ENCODE measurements at regions not wholly inside any gene's neighbourhood (a gene's known extent, or its start where the extent isn't known, plus 50 kb on each side); places are given as distances from the start of the nearest gene placed in this dataset.

- TF ChIP-seq, protein P1, sequence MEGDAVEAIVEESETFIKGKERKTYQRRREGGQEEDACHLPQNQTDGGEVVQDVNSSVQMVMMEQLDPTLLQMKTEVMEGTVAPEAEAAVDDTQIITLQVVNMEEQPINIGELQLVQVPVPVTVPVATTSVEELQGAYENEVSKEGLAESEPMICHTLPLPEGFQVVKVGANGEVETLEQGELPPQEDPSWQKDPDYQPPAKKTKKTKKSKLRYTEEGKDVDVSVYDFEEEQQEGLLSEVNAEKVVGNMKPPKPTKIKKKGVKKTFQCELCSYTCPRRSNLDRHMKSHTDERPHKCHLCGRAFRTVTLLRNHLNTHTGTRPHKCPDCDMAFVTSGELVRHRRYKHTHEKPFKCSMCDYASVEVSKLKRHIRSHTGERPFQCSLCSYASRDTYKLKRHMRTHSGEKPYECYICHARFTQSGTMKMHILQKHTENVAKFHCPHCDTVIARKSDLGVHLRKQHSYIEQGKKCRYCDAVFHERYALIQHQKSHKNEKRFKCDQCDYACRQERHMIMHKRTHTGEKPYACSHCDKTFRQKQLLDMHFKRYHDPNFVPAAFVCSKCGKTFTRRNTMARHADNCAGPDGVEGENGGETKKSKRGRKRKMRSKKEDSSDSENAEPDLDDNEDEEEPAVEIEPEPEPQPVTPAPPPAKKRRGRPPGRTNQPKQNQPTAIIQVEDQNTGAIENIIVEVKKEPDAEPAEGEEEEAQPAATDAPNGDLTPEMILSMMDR (IDR thresholded peaks at IDR 0.05) = peak; percentile 42
- no peak for TF ChIP-seq ZFX (IDR thresholded peaks at IDR 0.05; ENCODE audit: borderline replicate concordance)
These were observed 98.7 kb upstream of the PRMT6 start for GRCh38 chr1:106957795-106958194.
